AG10803 (cell line): ENCODE measurements at regions not wholly inside any gene's neighbourhood (a gene's known extent, or its start where the extent isn't known, plus 50 kb on each side); places are given as distances from the start of the nearest gene placed in this dataset.

Experiments used
- DNase-seq: peaks from one replicate; pipeline ENCODE4 v3.0.0; 2010; ENCODE audit warnings: low read depth
- H3K4me3 ChIP-seq: 2 replicates; pipeline ENCODE4 v1.5.1; 2011; ENCODE audit warnings: mild to moderate bottlenecking, low read length, control low read depth
- TF ChIP-seq, protein P1 (sequence below): conservative IDR thresholded peaks from 2 replicates; pipeline ENCODE4 v1.5.1; 2011; ENCODE audit warnings: mild to moderate bottlenecking, low read length, control low read depth, inconsistent platforms

GRCh38 chr4:85372966-85373365 is 102.0 kb upstream of the ARHGAP24 start:
- no peak overlapping the region for H3K4me3 ChIP-seq
- TF ChIP-seq, protein P1, sequence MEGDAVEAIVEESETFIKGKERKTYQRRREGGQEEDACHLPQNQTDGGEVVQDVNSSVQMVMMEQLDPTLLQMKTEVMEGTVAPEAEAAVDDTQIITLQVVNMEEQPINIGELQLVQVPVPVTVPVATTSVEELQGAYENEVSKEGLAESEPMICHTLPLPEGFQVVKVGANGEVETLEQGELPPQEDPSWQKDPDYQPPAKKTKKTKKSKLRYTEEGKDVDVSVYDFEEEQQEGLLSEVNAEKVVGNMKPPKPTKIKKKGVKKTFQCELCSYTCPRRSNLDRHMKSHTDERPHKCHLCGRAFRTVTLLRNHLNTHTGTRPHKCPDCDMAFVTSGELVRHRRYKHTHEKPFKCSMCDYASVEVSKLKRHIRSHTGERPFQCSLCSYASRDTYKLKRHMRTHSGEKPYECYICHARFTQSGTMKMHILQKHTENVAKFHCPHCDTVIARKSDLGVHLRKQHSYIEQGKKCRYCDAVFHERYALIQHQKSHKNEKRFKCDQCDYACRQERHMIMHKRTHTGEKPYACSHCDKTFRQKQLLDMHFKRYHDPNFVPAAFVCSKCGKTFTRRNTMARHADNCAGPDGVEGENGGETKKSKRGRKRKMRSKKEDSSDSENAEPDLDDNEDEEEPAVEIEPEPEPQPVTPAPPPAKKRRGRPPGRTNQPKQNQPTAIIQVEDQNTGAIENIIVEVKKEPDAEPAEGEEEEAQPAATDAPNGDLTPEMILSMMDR, result no peak
- no peak for DNase-seq

- no peak for DNase-seq
- TF ChIP-seq, protein P1, result no peak
- no peak overlapping the region for H3K4me3 ChIP-seq
Measured at GRCh38 chr4:85376285-85376684, 98.7 kb upstream of the ARHGAP24 start.

- no peak overlapping the region for H3K4me3 ChIP-seq
- TF ChIP-seq, protein P1, result no peak
- peak; percentile 15 for DNase-seq
Measured at GRCh38 chr4:85381968-85382367, 93.0 kb upstream of the ARHGAP24 start.

GRCh38 chr4:85391071-85391470 is 83.9 kb upstream of the ARHGAP24 start:
- no peak overlapping the region for H3K4me3 ChIP-seq
- no peak for DNase-seq
- TF ChIP-seq, protein P1, result no peak

GRCh38 chr4:85391589-85392410 is 83.2 kb upstream of the ARHGAP24 start:
- TF ChIP-seq, protein P1, result no peak
- DNase-seq, result no peak
- H3K4me3 ChIP-seq, result no peak overlapping the region

- TF ChIP-seq, protein P1, result no peak
- no peak overlapping the region for H3K4me3 ChIP-seq
- DNase-seq, result no peak
Measured at GRCh38 chr4:85393201-85393600, 81.7 kb upstream of the ARHGAP24 start.

DNA sequence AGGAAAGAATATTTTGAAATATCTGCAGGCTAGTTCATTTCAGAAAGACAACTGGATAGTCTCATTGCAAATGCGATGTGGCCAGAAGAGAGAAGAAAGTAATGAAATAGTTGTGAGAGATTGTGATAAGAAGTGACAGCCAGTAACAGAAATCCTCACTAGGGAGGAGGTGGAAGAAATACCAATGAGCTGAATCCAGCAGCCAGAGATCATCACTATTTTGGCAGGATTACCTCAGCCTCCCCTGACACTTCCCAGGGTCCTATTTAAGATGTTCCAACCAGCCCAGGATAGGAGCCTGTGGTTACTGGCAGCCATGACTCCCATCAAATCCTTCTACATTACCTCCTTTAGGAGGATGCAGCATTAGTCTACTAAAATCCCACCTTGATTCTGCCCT is 76.7 kb upstream of the ARHGAP24 start:
- H3K4me3 ChIP-seq, result no peak overlapping the region
- TF ChIP-seq, protein P1, result no peak
- DNase-seq, result peak; percentile 49
